GM12875 (cell line): ENCODE measurements at regions not wholly inside any gene's neighbourhood (a gene's known extent, or its start where the extent isn't known, plus 50 kb on each side); places are given as distances from the start of the nearest gene placed in this dataset.
"Not testable (repeated sequence)": the region's sequence is repeated elsewhere in the genome, so short reads cannot be mapped to it uniquely, and the experiment has no call there.

ENCODE experiments used
- H3K4me3 ChIP-seq: one replicate; pipeline ENCODE4 v1.5.1; 2011; ENCODE audit warnings: low read depth, low read length, control low read depth
- TF ChIP-seq, protein P1 (sequence below): IDR thresholded peaks from 2 replicates; pipeline ENCODE4 v1.5.1; 2011; ENCODE audit warnings: low read depth, mild to moderate bottlenecking, control low read depth, inconsistent platforms, low read length, moderate library complexity, borderline replicate concordance; ENCODE audit not compliant: insufficient read depth

DNA sequence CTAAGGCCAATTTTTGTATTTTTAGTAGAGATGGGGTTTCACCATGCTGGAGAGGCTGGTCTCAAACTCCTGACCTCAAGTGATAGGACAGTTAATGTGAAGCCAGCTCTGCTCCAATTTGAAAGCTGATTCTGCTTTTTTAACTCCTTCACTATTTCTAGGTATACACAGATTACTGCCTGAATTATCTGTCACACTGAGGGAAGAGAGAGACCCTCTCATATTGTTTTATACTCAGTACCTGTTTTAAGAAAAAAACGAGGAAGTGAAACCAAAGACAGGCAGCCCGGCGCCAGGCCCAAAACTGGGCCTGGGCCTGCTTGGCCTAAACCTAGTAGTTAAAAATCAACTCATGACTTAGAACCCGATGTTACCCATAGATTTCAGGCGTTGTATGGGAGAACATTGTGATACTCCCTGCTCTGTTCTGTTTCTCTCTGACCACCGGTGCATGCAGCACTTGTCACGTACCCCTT lies 1601.5 kb upstream of the PCDH10 start:
- H3K4me3 ChIP-seq: no peak overlapping the region
- TF ChIP-seq, protein P1, sequence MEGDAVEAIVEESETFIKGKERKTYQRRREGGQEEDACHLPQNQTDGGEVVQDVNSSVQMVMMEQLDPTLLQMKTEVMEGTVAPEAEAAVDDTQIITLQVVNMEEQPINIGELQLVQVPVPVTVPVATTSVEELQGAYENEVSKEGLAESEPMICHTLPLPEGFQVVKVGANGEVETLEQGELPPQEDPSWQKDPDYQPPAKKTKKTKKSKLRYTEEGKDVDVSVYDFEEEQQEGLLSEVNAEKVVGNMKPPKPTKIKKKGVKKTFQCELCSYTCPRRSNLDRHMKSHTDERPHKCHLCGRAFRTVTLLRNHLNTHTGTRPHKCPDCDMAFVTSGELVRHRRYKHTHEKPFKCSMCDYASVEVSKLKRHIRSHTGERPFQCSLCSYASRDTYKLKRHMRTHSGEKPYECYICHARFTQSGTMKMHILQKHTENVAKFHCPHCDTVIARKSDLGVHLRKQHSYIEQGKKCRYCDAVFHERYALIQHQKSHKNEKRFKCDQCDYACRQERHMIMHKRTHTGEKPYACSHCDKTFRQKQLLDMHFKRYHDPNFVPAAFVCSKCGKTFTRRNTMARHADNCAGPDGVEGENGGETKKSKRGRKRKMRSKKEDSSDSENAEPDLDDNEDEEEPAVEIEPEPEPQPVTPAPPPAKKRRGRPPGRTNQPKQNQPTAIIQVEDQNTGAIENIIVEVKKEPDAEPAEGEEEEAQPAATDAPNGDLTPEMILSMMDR: no peak

- TF ChIP-seq, protein P1: no peak
- no peak overlapping the region for H3K4me3 ChIP-seq
Measured at GRCh38 chr4:131551306-131551705, 1597.8 kb upstream of the PCDH10 start.

DNA sequence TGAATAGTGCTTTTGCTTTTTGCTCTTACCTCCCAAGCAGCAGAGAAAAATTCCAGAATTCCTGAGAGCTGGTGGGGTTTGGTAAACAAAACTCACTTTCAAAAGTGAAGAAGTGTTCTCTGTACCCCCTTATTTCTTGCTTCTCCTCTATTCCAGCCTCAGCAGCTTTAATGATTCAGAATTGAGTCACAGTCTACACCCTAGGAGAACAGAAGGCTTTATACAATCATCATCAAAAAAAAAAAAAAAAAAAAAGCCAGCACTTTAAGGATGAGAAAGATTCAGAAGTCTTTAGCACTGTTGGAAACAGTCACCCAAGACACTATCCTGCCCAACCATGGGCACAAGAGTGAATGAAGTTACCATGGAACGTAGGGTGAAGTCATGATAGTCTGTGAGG lies 1583.1 kb upstream of the PCDH10 start:
- no peak overlapping the region for H3K4me3 ChIP-seq
- TF ChIP-seq, protein P1: no peak

GRCh38 chr4:131584587-131584986 lies 1564.5 kb upstream of the PCDH10 start:
- no peak overlapping the region for H3K4me3 ChIP-seq
- TF ChIP-seq, protein P1: no peak

GRCh38 chr4:131595140-131595539 lies 1554.0 kb upstream of the PCDH10 start:
- TF ChIP-seq, protein P1: no peak
- no peak overlapping the region for H3K4me3 ChIP-seq

DNA sequence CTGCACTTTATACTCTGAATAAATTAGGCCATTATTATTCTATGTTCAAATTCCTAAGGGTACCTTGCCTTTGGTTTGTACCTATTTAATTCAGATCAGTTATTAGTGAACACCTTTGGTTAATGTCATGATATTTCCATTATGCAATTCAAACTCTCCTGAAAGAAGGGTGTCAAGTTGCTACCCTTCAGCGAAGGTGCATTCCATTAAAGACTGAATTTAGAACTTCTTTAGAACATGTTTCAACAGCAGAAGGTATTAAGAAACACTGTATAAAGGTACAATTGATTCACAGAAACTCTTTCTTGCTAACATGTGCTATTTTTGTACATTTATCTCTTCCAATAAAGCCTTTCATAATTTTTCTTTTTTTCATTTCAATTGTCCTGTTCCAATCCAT lies 1545.4 kb upstream of the PCDH10 start:
- TF ChIP-seq, protein P1: no peak
- H3K4me3 ChIP-seq: no peak overlapping the region

DNA sequence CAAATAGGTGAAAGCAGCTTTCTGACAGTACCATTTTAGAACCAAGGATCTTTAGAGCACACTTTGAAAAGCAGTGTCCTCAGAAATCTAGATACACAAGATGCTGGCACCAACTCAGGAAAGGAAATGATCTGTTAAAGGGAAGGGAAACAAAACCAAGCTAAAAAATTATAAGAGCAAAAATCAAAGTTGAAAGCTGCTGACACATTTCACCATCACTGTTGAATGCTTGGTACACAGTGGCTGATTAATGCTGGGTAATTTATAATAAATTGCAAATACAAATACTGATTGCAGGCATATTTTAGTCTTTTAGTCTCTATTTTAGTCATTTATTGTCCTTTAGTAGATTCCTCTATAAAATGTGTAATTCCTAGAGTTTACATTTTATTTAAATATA lies 1540.1 kb upstream of the PCDH10 start:
- H3K4me3 ChIP-seq: no peak overlapping the region
- TF ChIP-seq, protein P1: no peak

DNA sequence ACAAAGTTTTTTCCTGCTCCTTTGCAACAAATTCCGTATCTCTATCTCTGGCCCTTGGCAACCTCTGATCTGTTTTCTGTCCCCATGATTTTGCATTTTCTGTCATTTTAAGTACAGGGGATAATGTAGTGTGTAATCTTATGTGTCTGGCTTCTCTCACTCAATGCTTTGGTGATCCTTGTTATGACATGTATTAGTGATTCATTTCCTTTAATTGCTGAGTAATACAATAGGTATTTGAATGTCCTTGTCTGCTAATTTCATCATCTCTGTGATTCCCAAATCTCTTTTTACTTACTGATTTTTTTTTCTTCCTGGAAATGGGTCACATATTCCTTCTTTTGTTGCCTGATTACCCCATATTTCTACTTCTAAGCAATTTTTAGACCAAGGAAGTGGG lies 1538.6 kb upstream of the PCDH10 start:
- not testable (repeated sequence) for H3K4me3 ChIP-seq
